ENCODE measurements at regions not wholly inside any gene's neighbourhood (a gene's known extent, or its start where the extent isn't known, plus 50 kb on each side); places are given as distances from the start of the nearest gene placed in this dataset.

GRCh38 chr6:22068561-22069305 is 228.1 kb downstream of the PRL start:
- no peak overlapping the region for H3K4me3 Mint-ChIP-seq
- H3K27ac Mint-ChIP-seq = no peak overlapping the region
- POLR2A ChIA-PET = no interaction called here
- CTCF ChIA-PET = no interaction called here
- no peaks in the 10 kb centered on the region for H3K4me1 Mint-ChIP-seq
- intact Hi-C loops (cut with micrococcal nuclease) = loop anchor here (10.0 kb wide), 1 partner anchor 474 kb away; the partner anchor contains the start of gene SOX4
- no peak for ATAC-seq (ENCODE audit: low read depth)
- no peak for DNase-seq
- H3K9me3 Mint-ChIP-seq = no peaks in the 10 kb centered on the region
- H3K36me3 Mint-ChIP-seq (ENCODE audit: low read depth) = no peaks in the 10 kb centered on the region
- no peaks in the 10 kb centered on the region for H3K27me3 Mint-ChIP-seq
- TF ChIP-seq, protein P1, sequence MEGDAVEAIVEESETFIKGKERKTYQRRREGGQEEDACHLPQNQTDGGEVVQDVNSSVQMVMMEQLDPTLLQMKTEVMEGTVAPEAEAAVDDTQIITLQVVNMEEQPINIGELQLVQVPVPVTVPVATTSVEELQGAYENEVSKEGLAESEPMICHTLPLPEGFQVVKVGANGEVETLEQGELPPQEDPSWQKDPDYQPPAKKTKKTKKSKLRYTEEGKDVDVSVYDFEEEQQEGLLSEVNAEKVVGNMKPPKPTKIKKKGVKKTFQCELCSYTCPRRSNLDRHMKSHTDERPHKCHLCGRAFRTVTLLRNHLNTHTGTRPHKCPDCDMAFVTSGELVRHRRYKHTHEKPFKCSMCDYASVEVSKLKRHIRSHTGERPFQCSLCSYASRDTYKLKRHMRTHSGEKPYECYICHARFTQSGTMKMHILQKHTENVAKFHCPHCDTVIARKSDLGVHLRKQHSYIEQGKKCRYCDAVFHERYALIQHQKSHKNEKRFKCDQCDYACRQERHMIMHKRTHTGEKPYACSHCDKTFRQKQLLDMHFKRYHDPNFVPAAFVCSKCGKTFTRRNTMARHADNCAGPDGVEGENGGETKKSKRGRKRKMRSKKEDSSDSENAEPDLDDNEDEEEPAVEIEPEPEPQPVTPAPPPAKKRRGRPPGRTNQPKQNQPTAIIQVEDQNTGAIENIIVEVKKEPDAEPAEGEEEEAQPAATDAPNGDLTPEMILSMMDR (IDR thresholded peaks at IDR 0.05) = no peak

- POLR2A ChIA-PET = no interaction called here
Observed at GRCh38 chr6:22069306-22069800, 227.5 kb downstream of the PRL start.

DNA sequence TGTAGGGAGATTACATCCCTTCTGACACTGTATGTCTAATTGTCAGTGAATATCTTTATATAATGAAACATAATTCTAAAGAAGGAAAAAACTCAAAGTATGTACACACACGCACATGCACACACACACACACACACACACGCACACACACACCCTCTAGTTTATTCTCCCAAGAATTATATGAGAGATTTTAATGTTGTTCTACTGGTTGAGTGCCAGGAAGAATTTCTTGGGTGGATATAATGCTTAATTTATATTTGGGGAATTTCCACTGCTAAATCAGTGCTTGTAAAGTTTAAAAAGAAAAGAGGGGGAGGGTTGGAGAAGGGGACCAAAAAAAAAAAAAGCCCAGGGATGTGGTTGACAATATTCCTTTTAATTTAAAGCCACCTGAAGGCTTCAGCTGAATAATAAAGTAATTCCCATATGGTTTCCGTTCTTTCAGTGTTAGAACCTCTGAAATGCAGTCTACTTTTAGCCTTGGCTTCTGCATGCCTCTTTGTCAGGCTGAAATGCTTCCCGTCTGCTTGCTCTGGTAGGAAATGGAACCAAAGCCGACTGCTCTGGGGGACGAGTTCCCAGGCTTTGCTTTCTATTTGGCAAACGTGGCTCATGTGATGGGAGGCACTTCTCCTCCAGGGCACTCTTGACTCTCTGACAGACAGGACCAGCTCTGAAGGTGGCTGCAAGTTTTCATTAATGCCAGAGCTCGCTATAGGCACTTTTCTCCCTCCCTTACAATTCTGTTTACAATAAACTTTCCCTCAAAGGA is 225.4 kb downstream of the PRL start:
- CTCF ChIA-PET = no interaction called here
- Mint-ChIP-seq H3K27me3 (no peaks in the 10 kb centered on the region), H3K9me3 (no peaks in the 10 kb centered on the region), H3K27ac (no peak overlapping the region), H3K4me1 (no peaks in the 10 kb centered on the region), H3K36me3 (ENCODE audit: low read depth) (no peaks in the 10 kb centered on the region), H3K4me3 (no peak overlapping the region)
- TF ChIP-seq, protein P1 (IDR thresholded peaks at IDR 0.05) = no peak
- DNase-seq (no peak), ATAC-seq (ENCODE audit: low read depth) (no peak)
- POLR2A ChIA-PET = no interaction called here
- intact Hi-C loops (cut with micrococcal nuclease) = no loop called here

More at GRCh38 chr6:22069306-22069800, 227.5 kb downstream of the PRL start:
- H3K36me3 Mint-ChIP-seq (ENCODE audit: low read depth) = no peaks in the 10 kb centered on the region
- CTCF ChIA-PET = no interaction called here
- no peak for DNase-seq
- no peaks in the 10 kb centered on the region for H3K9me3 Mint-ChIP-seq
- intact Hi-C loops (cut with micrococcal nuclease) = loop anchor here (10.0 kb wide), 1 partner anchor 475 kb away; the partner anchor contains the start of gene SOX4
- H3K4me3 Mint-ChIP-seq = no peak overlapping the region
- H3K27ac Mint-ChIP-seq = no peak overlapping the region
- no peaks in the 10 kb centered on the region for H3K27me3 Mint-ChIP-seq
- ATAC-seq (ENCODE audit: low read depth) = no peak
- H3K4me1 Mint-ChIP-seq = no peaks in the 10 kb centered on the region
- TF ChIP-seq, protein P1 (IDR thresholded peaks at IDR 0.05) = no peak

DNA sequence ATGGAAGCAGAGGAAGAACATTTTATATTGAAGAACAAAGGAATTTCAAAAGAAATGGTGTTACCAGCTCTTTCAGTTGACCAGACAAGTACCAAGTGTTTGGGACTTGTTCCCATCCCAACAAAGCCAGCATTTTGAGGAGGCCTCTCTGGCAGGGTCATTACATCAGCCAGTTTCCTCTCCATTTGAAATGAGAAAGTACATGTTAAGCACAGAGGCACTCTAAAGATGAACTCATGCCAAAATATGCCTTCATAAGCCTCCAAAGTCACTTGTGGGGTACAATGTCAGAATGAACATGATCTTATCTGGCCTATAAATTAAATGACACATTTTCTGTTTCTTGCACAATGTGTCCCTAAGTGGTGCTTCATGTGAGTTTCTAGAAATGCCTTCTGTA is 223.9 kb downstream of the PRL start:
- no peaks in the 10 kb centered on the region for H3K4me1 Mint-ChIP-seq

More for the DNA sequence above, 223.9 kb downstream of the PRL start:
- H3K27ac Mint-ChIP-seq = no peak overlapping the region
- DNase-seq (no peak), ATAC-seq (ENCODE audit: low read depth) (no peak)
- no peaks in the 10 kb centered on the region for H3K27me3 Mint-ChIP-seq
- ChIA-PET CTCF (no interaction called here), POLR2A (no interaction called here)
- intact Hi-C loops (cut with micrococcal nuclease) = no loop called here
- H3K9me3 Mint-ChIP-seq = no peaks in the 10 kb centered on the region
- no peak overlapping the region for H3K4me3 Mint-ChIP-seq
- TF ChIP-seq, protein P1 (IDR thresholded peaks at IDR 0.05) = no peak
- no peaks in the 10 kb centered on the region for H3K36me3 Mint-ChIP-seq (ENCODE audit: low read depth)

All from activated B cell treated with CpG ODN at 0.5 μM for 24 hours (primary cell).